WERI-Rb-1 (cell line): ENCODE measurements at regions not wholly inside any gene's neighbourhood (a gene's known extent, or its start where the extent isn't known, plus 50 kb on each side); places are given as distances from the start of the nearest gene placed in this dataset.

Experiments used
- DNase-seq: peaks from one replicate; pipeline ENCODE4 v3.0.0-alpha.2; 2020
- H3K27ac ChIP-seq: fragments of 250-450 bp; sonication (Bioruptor Pico); 2 replicates; pipeline ENCODE4 v1.5.1; 2020; ENCODE audit warnings: mild to moderate bottlenecking, moderate library complexity
- H3K27me3 ChIP-seq: fragments of 250-450 bp; sonication (Bioruptor Pico); 2 replicates; pipeline ENCODE4 v1.5.1; 2021; ENCODE audit warnings: mild to moderate bottlenecking, low read depth, moderate library complexity; ENCODE audit not compliant: insufficient read depth, severe bottlenecking
- H3K36me3 ChIP-seq: fragments of 250-450 bp; sonication (Bioruptor Pico); 2 replicates; pipeline ENCODE4 v1.5.1; 2020; ENCODE audit warnings: mild to moderate bottlenecking, moderate library complexity
- H3K4me3 ChIP-seq: 2 replicates; pipeline ENCODE4 v1.5.1; 2011; ENCODE audit warnings: low read depth, mild to moderate bottlenecking, control low read depth, low read length
- H3K9me3 ChIP-seq: fragments of 250-450 bp; sonication (Bioruptor Pico); 2 replicates; pipeline ENCODE4 v1.5.1; 2021; ENCODE audit warnings: mild to moderate bottlenecking, moderate library complexity; ENCODE audit not compliant: severe bottlenecking
- TF ChIP-seq, protein P1 (sequence below): IDR thresholded peaks from 2 replicates; pipeline ENCODE4 v1.5.1; 2011; ENCODE audit warnings: low read depth, mild to moderate bottlenecking, control low read depth, inconsistent platforms, low read length

- H3K4me3 ChIP-seq: no peak overlapping the region
- DNase-seq: no peak
- H3K27ac ChIP-seq: no peak overlapping the region
- H3K27me3 ChIP-seq: no peaks in the 10 kb centered on the region
- no peaks in the 10 kb centered on the region for H3K36me3 ChIP-seq
- H3K9me3 ChIP-seq: no peaks in the 10 kb centered on the region
- TF ChIP-seq, protein P1, sequence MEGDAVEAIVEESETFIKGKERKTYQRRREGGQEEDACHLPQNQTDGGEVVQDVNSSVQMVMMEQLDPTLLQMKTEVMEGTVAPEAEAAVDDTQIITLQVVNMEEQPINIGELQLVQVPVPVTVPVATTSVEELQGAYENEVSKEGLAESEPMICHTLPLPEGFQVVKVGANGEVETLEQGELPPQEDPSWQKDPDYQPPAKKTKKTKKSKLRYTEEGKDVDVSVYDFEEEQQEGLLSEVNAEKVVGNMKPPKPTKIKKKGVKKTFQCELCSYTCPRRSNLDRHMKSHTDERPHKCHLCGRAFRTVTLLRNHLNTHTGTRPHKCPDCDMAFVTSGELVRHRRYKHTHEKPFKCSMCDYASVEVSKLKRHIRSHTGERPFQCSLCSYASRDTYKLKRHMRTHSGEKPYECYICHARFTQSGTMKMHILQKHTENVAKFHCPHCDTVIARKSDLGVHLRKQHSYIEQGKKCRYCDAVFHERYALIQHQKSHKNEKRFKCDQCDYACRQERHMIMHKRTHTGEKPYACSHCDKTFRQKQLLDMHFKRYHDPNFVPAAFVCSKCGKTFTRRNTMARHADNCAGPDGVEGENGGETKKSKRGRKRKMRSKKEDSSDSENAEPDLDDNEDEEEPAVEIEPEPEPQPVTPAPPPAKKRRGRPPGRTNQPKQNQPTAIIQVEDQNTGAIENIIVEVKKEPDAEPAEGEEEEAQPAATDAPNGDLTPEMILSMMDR: no peak
Measured at GRCh38 chr6:139485185-139485584, 110.7 kb upstream of the CITED2 start.

DNA sequence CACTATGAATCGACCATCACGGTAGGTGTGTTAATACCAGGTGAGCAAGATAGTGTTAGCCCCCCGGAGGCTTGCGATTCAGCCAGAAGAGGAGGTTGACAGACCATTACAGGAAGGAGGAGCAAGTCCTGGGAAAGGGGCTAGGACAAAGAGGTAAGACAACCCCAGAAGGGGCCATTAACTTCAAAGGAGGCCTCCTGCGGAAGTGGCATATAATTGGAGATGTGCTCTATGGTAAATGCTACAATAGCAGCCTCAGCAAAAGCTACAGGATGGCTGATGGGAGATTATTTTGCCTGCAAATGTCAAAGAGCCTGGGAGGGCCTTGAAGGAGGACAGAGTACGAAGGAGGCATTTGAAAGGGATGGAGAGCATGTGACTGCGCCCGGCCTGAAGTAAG lies 108.6 kb upstream of the CITED2 start:
- no peak overlapping the region for H3K27ac ChIP-seq
- H3K27me3 ChIP-seq: no peaks in the 10 kb centered on the region
- DNase-seq: no peak

GRCh38 chr6:139482287-139482686 lies 107.8 kb upstream of the CITED2 start:
- H3K4me3 ChIP-seq: no peak overlapping the region
- H3K36me3 ChIP-seq: no peaks in the 10 kb centered on the region
- H3K27ac ChIP-seq: no peak overlapping the region
- no peak for DNase-seq
- TF ChIP-seq, protein P1: no peak
- H3K27me3 ChIP-seq: no peaks in the 10 kb centered on the region
- no peaks in the 10 kb centered on the region for H3K9me3 ChIP-seq

More for the DNA sequence above, 108.6 kb upstream of the CITED2 start:
- TF ChIP-seq, protein P1: no peak
- H3K9me3 ChIP-seq: no peaks in the 10 kb centered on the region
- no peaks in the 10 kb centered on the region for H3K36me3 ChIP-seq
- H3K4me3 ChIP-seq: no peak overlapping the region

DNA sequence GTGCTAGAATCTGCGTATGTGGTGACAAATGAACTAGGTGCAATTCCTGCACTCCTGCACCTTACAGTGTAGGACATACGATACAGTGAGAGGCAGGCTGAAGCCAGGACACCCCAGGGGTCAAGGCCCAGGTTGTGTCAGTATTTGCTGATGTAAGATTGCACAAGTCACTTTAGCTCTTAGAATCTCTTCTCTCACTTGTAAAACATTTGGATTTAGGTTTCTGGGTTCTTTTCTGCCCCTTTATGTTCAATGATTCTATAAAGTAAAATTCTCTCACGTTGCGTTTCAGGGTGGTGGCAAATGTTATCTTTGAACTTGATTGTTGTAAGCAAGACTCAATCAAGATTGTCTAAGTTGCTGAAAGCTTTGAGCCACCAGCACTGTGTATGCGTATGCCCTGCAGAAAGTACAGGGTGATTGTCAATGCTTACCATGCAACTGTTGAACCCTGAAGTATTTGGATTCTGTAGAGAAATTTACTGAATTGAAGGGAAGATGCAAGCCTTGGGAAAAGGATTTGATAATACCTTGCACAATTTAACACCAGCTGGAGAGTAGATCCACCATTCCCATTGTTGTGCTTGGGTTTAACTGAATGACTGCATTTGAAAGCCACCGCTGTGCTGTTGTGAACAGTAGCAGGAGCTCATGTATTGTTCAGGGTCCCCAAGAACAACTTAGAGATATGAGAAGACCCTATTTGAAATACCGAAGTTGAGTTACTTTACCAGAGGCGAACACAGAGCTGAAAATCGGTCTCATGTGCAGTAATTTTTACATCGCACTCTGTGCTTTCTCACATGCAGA lies 106.1 kb upstream of the CITED2 start:
- no peaks in the 10 kb centered on the region for H3K36me3 ChIP-seq

DNA sequence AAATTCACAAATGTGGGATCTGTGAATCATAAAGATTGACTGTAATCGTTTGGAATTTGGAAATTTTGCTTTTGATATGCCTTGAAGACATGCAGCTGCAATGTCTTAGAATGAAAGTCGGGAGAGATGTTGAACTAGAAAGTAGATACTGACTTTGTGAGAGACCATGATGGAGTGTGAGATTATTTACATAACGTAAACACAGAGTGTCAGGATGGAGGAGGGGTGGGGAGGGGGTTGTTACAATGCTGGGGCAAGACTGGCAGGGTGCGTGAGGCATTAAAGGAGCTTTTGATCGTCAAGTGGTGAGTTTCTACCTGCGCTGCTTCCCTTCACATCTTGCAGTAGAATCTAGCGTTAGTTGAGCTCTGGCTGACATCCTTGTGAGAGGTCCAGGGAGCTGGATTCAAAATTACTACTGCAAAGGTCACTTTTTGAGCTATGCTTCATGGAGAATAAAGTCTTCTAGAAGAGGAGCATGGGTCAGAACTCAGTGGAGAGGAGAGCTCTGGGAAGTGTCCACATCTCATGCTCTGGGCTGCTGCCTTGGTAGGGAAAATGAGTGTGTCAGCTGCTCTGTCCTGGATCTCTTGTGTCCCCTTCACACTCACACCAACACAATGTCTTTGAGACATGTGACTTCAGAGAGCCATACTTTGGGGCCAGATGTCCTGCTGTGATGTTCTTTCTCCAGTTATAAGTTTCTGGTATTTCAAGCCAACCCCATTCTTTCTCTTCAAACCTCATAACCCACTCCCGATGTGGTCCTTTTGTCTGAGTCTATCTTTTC lies 105.2 kb upstream of the CITED2 start:
- TF ChIP-seq, protein P1: no peak
- no peak for DNase-seq
- Histone ChIP-seq H3K36me3 (no peaks in the 10 kb centered on the region), H3K9me3 (no peaks in the 10 kb centered on the region), H3K27me3 (no peaks in the 10 kb centered on the region), H3K27ac (no peak overlapping the region), H3K4me3 (no peak overlapping the region)

More for the DNA sequence above, 106.1 kb upstream of the CITED2 start:
- H3K9me3 ChIP-seq: no peaks in the 10 kb centered on the region
- no peak for DNase-seq
- TF ChIP-seq, protein P1: no peak
- H3K27me3 ChIP-seq: no peaks in the 10 kb centered on the region
- H3K4me3 ChIP-seq: no peak overlapping the region
- no peak overlapping the region for H3K27ac ChIP-seq
